ENCODE measurements at regions not wholly inside any gene's neighbourhood (a gene's known extent, or its start where the extent isn't known, plus 50 kb on each side); places are given as distances from the start of the nearest gene placed in this dataset.
A peak's percentile ranks its signal among the peaks of the same experiment; 100 is the strongest.

GRCh38 chr11:18878211-18878610 is 61.0 kb downstream of the MRGPRX1 start:
- Histone ChIP-seq H3K9ac (replicated peaks in 1 of 4; ENCODE audit: extremely low read depth in 1 of 4, low read depth in 3 of 4, low read length in 3 of 4) (no peak overlapping the region), H3K18ac (ENCODE audit: extremely low read depth, low read length) (no peak overlapping the region), H4K91ac (replicated peaks; ENCODE audit: insufficient read length, low read length) (no peak overlapping the region), H3K9me3 (ENCODE audit: insufficient read depth in 2 of 2, low read depth in 1 of 2, low read length in 1 of 2) (no peaks in the 10 kb centered on the region), H3K27ac (ENCODE audit: low read depth, low read length) (no peak overlapping the region), H2AFZ (ENCODE audit: low read length) (no peak overlapping the region; the same call in 1 of the 2 replicates), H2BK12ac (ENCODE audit: low read depth, low read length) (no peak overlapping the region), H3K4ac (replicated peaks; ENCODE audit: insufficient read length, low read depth, low read length) (no peak overlapping the region), H3K79me1 (ENCODE audit: low read depth, low read length) (no peaks in the 10 kb centered on the region), H4K20me1 (replicated peaks in 1 of 2; ENCODE audit: control insufficient read depth in 1 of 2, insufficient read depth in 2 of 2, low read length in 2 of 2) (no peaks in the 10 kb centered on the region), H3K23ac (ENCODE audit: insufficient read length) (no peak overlapping the region), H4K8ac (ENCODE audit: extremely low read depth, insufficient read depth, low read length) (no peak overlapping the region), H3K14ac (ENCODE audit: insufficient read length) (no peak overlapping the region), H2BK15ac (ENCODE audit: low read length) (no peak overlapping the region), H2BK120ac (replicated peaks; ENCODE audit: low read depth, low read length) (no peak overlapping the region), H3K56ac (replicated peaks; ENCODE audit: insufficient read length, low read depth, low read length) (no peak overlapping the region), H3K27me3 (replicated peaks in 1 of 4; ENCODE audit: control insufficient read depth in 3 of 4, extremely low read depth in 1 of 4, insufficient read depth in 3 of 4, low read length in 3 of 4) (no peaks in the 10 kb centered on the region), H3K4me2 (ENCODE audit: insufficient read depth in 1 of 2, low read depth in 2 of 2, low read length in 2 of 2) (no peak overlapping the region), H2AK5ac (ENCODE audit: low read depth, low read length) (0 out of 2 replicates have a peak overlapping the region, but pooled peaks have one; percentile 13), H3K23me2 (ENCODE audit: low read depth, low read length) (peaks cover 3% of the 10 kb centered on the region; the same call in 1 of the 2 replicates), H2BK20ac (ENCODE audit: low read length) (no peak overlapping the region), H3K79me2 (ENCODE audit: control insufficient read depth in 1 of 2, insufficient read depth in 2 of 2, low read length in 2 of 2) (no peaks in the 10 kb centered on the region), H3K4me1 (replicated peaks in 1 of 4; ENCODE audit: control insufficient read depth in 3 of 4, insufficient read depth in 4 of 4, low read length in 3 of 4) (no peaks in the 10 kb centered on the region), H3K36me3 (ENCODE audit: control insufficient read depth in 2 of 4, insufficient read depth in 4 of 4, low read length in 3 of 4) (no peaks in the 10 kb centered on the region), H4K5ac (ENCODE audit: insufficient read length, low read depth, low read length) (no peak overlapping the region), H3K4me3 (ENCODE audit: extremely low read depth in 1 of 4, insufficient read depth in 2 of 4, low read depth in 3 of 4, low read length in 4 of 4) (no peak overlapping the region), H2BK5ac (ENCODE audit: low read depth, low read length) (no peak overlapping the region)
- ChIA-PET CTCF (ENCODE audit: partially characterized antibody) (interaction anchor here (0.8 to 1.7 kb wide), 4 partner anchors 10 to 137 kb away, joined by 3 to 5 read pairs (median 4); no protein-coding TSS in a partner anchor), POLR2A (ENCODE audit: partially characterized antibody) (no interaction called here)
- 79% methylated on average over 5 of the region's 5 CpGs; no CpG with 5 or more reads in 1 of the 2 experiments for WGBS, 2 experiments (ENCODE audit: extremely low coverage in 1 of 2, insufficient coverage in 1 of 2, insufficient read length in 1 of 2, insufficient replicate concordance in 2 of 2, low coverage in 1 of 2, low lambda C conversion rate in 2 of 2, missing lambda C conversion rate in 1 of 2)
- DNase-seq (ENCODE audit: low read depth in 1 of 2, low spot score in 2 of 2): no peak
- no peak for FAIRE-seq
- TF ChIP-seq ZNF274 (IDR thresholded peaks at IDR 0.05; ENCODE audit: borderline replicate concordance, extremely low read depth, low read length) (no peak), TBP (IDR thresholded peaks at IDR 0.05; ENCODE audit: low read depth, low read length) (no peak), BCL11A (IDR thresholded peaks at IDR 0.05; ENCODE audit: low read depth in 2 of 2, low read length in 2 of 2) (no peak), ATF3 (IDR thresholded peaks at IDR 0.05; ENCODE audit: insufficient read depth, low read depth, low read length) (no peak), SRF (IDR thresholded peaks at IDR 0.05; ENCODE audit: low read depth, low read length) (no peak), GABPA (IDR thresholded peaks at IDR 0.05; ENCODE audit: borderline replicate concordance, insufficient read depth, low read length) (no peak), FOSL1 (IDR thresholded peaks at IDR 0.05; ENCODE audit: insufficient read depth, low read depth, low read length) (no peak), ATF2 (IDR thresholded peaks at IDR 0.05; ENCODE audit: low read length) (no peak), KDM4A (IDR thresholded peaks at IDR 0.05; ENCODE audit: low read depth, low read length, severe bottlenecking) (no peak)
- TF ChIP-seq, protein P1, sequence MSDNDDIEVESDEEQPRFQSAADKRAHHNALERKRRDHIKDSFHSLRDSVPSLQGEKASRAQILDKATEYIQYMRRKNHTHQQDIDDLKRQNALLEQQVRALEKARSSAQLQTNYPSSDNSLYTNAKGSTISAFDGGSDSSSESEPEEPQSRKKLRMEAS (IDR thresholded peaks at IDR 0.05): no peak
- TF ChIP-seq, protein P2, sequence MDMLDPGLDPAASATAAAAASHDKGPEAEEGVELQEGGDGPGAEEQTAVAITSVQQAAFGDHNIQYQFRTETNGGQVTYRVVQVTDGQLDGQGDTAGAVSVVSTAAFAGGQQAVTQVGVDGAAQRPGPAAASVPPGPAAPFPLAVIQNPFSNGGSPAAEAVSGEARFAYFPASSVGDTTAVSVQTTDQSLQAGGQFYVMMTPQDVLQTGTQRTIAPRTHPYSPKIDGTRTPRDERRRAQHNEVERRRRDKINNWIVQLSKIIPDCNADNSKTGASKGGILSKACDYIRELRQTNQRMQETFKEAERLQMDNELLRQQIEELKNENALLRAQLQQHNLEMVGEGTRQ (IDR thresholded peaks at IDR 0.05; ENCODE audit: low read length): no peak
